ENCODE measurements at regions not wholly inside any gene's neighbourhood (a gene's known extent, or its start where the extent isn't known, plus 50 kb on each side); places are given as distances from the start of the nearest gene placed in this dataset.

DNA sequence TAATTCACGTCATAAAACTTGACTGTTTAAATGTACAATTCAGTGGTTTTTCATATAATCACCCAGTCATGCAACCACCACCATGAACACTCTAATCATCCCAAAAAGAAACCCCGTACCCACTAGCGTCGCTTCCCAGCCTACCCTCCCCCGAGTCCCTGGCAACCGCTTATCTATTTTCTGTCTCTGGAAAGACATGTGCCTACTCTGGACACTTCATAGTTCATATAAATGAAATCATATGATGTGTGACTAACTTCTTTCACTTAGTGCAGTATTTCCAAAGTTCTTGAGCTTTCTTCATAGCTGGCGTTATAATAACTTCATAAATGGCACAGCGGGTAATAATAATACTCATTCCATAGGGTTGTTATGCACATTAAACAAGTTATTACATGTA lies 215.2 kb downstream of the MYLK4 start:
- no peak for DNase-seq

DNA sequence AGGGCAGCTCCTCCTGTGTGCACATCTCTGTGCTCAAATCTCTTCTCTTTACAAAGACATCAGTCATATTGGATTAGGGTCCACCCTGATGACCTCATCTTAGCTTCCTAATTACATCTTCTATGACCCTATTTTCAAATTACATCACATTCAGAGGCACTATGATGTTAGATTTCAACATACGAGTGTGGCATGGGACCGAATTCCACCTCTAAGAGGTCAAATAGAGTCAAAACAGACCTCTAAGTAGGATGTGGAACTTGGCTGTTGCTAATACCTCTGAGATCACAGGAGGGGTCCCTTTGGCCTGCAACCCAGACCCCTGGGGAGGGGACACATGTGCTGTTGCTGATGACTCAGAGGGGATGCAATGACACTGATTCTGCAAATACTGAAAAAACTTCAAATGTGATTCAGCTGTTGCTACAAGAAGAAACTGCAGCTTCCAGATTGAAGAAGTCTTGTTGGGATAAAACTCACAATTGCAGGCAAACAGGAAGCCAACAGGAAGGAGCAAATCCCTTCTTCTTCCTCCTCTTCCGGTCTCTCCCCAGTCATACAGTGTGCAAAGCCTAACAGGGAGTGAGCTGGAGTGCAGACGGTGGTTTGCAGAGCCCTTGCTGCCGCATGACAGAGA lies 216.2 kb downstream of the MYLK4 start:
- DNase-seq: no peak

DNA sequence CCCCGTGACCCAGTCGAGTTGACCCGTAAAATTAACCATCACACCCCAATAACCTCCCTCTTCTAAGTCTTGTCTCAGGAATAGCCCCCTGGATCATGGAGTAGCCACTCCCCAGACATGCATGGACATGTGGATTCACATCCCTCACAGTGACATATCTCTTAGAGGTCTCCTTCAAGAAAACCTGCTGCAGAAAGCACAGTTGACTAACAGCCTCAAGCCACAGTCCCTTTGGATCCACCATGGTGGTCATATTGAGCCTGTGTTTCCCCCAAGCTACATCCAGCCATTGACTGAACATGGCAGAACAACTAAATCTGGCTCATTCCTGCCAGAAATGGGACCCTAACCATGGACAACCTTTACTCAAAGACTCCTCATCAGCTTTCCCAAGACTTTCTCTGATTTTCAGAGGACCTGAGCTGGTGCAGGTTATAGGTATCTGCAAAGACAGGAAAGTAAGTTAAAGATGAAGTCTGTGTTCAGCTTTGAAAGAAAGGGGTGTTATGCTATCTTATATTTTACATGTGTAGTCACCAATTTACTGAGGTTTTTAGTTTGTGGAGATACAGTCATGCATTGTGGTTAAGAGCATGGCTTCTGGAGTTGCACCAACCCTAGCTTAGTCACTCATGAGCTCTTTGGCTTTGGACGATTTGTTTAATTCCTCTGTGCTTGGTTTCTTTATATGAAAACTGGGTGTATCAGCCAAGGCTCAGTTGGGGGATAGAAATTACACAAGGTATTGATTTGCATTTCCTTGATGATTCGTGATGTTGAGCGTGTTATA lies 219.1 kb downstream of the MYLK4 start:
- DNase-seq: no peak

DNA sequence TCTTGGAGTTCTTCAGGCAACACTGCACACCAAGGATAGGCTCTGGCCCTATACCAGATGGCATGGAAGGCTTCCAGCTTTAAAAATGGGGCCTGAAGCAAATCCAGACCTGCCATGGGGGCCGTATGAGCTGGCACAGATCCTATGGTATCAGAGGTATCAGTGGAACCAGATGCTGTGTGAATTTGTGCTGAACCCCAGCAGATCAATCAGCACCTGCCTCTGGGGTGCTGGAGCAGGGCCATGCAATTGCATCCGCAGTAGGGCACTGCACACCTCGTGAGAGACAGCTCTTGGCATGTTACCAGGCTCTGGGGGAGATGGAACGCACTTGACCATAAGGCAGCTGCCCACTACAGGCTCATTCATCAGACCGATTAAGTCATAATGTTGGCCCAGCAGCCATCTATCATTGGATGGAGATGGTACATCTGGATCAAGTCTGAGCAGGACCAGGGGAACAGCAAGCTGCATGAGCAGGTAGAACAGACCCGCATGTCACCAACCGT lies 221.5 kb downstream of the MYLK4 start:
- DNase-seq: no peak

DNA sequence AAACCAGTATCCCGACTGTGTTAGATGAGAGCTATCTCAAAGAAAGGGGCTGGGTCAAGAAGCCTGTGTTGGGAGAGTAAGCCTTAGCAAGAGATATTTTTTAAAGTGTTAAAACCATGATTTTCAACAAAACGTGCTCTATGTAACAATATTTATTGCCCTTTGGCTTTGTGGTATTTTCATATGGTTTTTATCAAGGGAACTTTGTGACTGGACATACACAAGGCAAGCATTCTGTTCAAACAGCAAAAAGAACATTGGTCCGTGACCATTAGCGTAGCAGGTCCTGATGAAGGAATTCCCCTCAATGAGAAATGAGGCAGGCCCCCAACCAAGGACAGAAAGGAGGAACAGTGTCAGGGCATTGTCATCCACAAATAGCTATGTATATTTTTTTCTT lies 222.6 kb downstream of the MYLK4 start:
- no peak for DNase-seq

DNA sequence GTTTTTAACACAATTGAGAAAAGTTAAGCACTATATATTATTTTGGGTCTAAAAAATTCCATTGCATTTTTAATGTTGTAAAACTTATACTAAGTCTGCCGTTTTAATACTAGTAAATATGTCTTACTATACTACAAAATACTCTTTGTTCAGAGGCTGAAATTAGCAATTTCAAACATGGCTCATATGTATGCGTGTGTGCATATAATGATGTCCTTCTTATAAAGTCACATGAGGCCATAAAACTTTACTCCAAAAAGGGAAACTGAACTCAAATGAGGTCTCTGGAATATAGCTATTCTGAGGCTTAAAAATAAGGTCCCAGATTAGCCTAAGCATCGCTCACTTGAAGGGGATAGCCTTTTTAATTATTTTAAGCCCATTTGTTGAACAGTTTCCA lies 224.0 kb downstream of the MYLK4 start:
- DNase-seq: no peak

DNA sequence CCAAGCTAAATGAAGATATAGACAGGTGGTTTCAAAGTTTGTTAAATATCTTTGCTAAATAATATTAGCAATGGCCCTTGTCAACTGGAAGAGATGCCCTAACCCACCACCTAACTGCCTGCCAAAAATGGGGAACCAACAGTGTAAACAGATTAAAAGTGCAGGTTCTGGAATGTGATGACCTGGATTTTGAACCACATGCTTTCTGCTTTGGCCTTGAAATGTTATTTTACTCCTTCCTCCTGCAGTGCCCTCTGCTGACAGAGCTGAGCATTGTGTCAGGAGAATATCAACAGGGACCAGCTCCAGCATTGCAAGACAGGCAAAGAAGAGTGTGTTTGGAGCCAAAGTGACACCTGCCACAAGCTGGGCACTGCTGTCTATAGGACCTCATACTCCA lies 226.6 kb downstream of the MYLK4 start:
- no peak for DNase-seq

DNA sequence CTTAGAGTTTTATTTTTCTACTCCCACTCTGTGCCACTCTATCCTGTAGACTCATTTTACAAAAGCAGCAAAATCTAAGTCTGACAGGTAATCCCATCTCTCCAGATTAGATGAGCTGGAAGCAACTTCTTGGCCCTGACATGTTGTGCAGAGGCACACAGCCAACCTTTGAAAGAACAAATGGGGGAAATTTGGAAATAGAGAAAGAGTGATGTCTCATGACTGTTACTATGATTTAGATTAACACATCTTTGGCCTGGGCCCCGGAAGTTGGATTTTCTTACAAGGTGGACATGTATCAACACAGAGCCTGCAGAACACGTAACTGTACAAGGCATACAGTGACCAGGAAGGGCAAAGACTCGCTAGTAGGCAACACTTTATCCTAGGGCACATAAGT lies 227.7 kb downstream of the MYLK4 start:
- no peak for DNase-seq

DNA sequence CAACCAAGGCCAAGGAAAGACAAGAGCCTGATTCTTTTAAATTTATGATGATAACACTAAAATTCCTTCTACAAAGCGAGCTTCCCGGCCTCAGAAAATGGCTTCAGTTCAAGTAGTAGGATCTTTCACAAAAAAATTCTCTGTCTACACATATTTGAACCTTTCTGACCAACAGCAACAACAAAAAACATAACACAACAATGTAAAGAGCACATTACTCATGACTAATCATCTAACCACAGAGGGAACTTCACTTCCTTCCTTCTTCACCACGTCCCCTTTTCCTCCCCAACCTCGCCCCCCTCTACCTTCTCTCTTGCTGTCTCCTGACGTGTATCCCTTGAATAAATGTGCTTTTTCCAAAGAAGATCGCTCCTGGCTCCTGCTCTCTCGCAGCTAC lies 228.2 kb downstream of the MYLK4 start:
- DNase-seq: no peak

DNA sequence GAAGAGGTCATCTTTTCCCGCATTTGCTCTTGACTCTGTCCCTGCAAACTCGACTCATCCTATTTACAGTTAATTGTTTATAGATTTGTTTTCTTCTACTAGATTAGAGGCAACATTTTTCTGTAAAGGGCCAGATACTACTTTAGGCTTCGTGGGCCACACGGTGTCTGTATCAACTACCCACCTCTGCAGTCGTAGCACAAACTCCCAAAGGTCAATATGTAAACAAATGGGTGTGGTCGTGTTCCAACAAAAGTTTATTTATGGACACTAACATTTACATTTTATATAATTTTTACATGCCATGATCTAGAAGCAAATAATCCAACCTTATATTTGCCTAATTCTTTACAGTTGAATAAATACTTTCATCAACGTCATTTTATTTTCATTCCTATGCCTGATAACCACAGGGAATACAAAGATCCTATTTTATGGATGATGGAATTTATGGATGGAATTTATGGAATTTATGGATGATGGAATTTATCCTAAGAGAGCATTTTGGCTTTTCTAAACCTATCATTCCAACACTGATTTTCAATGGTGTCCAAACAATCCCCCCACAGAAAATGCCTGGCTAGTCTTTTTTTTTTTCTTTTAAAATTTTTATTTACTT lies 232.8 kb downstream of the MYLK4 start:
- DNase-seq: no peak

DNA sequence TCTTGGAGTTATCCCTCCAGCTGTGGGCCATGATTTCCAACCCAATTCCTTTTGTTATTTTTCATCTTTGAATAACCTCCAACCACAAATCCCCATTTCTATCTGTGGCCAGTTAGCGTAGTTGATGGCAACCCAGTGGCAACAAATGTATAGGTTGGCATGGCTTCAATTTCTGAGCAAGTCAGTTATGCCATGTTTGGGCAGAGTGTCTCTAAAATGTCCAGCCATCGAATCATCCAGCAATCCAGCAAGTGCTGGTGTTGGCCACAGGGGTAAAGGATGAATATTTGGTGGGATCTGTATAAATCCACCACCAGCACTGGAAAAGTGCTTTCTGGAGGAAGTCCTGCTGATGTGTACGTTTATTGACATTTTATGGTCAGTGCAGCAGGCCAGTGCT lies 233.3 kb downstream of the MYLK4 start:
- DNase-seq: no peak

DNA sequence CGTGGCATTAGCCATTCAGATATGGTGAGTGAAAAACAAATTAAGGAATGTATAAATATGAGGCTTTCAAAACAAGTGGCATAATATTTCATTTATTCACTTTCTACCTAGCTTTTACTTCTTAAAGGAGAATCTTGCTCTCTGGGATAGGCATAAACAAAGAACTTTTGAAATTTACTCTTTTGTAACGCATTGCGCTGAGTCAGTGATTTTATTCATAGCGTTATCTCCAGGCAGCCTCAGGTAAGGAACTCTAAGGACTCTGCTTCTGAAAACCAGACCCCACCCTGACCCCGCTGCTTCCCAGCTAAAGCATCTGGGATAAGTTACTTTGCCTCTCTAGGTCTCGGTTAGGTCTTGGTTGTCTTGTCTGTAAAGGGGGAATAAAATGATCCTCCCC lies 234.7 kb downstream of the MYLK4 start:
- DNase-seq: no peak

DNA sequence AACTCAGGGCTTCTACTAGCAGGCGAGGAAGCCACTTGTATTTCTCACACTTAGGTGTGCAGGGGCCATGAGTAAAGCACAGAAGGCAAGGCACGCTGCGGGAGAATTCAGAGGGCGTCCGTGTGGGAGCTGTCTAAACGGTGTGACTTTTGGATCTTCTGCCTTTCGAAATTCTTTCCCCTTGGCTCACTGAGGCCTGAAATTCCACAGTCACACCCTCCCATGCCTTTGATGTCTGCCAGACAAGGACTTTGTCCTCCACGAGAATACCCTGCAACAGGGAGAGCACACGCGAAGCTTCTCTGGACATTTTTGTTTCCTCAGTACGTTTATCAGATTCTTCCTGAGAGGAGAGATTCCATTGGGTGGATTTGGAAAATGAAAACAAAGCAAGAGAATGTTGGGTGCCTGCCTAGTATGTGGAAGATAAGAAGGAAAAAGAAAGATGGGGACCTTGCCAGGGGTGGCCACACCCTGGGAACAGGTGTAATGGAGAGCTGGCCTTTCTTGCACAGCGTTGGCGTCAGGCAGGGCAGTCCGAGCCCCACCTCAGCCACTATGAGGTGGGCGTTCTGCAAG lies 235.7 kb downstream of the MYLK4 start:
- no peak for DNase-seq

DNA sequence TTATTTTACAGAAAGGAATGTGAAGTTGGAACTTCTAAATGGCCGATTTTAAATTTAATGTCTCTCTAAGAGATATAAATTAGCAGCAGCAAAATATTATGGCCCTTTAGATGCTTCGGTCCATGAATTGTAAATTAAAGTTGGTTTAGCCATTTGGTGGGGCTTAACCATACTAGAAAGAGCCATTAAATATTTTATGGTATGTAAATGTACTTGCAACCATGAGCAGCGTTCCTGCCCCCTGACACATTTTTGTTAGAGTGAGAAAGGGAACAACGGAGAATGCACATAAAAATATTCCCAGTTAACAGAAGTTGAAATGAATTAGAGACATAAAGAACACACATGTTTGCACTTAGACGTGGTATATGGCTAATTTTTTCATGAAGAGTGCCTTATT lies 237.9 kb downstream of the MYLK4 start:
- DNase-seq: no peak

DNA sequence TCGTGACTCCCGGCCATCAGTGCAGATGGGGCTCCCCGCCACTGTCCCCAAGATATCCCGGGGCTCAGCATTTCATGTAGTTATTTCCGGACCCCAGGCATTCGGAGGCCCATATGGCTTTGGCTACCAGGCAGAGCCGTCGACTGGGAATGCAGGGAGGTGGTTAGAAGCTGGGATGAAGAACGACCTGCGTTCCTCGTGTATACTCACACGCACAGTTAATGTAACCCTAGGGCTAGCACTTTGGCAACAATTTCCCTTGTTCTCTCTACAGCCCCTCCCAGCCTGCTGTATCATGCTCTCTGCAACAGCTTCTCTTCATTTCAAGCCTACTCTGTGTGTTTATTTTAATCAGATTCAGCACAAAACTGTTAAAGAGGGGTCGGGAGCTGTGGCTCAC lies 240.4 kb downstream of the MYLK4 start:
- DNase-seq: no peak

DNA sequence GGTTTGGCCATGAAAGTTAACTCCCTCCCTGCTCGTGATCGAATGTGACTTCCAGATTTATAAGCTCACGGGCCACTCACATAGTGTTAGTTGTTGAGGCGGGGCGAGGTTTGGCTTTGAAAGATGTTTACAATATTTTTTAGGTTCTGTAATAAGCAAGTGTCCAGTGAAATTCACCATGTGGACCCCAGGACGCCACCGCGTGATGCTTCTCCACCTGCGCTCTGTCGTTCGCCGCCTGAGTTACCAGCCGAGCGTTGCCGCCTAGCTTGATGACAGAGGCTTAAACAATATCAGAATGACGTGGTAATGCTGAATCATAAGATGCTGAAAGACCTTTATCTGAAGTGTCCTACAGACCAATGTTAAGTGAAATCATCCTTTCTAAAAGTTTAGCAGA lies 241.0 kb downstream of the MYLK4 start:
- no peak for DNase-seq

DNA sequence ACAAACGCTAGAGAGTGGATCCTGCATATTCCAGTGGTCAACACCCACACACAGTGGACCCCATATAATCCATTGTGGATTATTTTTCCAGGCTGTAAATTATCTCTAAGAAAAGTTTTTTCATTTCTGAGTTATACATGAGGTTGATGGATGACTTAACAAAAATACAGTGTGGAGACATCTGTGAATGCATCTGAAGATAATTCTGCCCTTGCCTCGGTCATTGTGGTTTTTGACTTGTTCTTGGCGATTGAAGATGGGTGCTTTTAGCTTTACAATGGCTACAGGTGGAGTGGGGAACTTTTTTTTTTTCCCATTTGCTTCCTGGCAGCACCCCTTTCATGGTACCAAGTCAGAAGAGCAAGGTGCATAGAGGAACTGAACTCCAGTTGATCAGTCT lies 242.7 kb downstream of the MYLK4 start:
- no peak for DNase-seq

DNA sequence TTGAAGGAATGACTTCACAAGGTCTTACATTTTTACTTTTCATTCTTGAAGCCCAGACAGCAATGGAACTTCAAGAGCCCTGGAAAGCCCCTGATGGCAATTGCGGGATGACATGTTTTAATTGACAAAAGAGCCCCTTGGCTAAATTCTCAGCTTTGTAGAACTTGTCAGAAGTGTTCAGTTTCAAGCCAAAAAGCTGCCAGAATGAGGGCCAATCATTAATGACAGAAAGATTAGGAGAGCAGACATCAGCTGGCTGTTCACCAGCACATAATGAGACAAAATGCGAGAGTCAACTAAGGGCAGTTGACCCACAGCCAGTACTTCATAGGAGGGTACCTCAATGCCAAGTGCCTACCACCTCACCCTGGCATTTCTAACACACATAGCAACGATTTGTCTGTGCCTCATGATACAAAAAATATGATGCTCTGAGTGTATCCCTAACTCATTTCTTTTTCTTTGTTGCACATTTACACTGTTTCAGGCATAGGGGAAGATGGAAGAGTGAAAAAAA lies 243.1 kb downstream of the MYLK4 start:
- no peak for DNase-seq

DNA sequence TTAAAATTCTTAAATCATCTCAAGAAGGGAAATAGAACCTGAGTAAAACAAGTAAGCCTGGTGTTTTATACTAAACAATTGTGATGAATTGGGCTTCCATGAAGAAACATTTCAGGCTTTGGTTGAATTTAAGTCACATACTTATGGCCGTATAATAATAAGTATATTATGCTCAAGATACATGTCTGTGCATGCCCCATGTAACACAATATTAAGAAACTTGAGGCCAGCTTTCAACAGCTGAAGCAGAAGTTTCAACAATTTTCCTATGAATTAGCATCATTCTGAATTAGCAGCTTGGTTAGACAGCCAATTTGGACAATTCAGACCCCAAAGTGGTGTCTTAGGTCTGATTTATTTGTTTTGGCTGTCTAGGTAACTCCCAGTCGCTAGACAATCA lies 243.7 kb downstream of the MYLK4 start:
- no peak for DNase-seq

DNA sequence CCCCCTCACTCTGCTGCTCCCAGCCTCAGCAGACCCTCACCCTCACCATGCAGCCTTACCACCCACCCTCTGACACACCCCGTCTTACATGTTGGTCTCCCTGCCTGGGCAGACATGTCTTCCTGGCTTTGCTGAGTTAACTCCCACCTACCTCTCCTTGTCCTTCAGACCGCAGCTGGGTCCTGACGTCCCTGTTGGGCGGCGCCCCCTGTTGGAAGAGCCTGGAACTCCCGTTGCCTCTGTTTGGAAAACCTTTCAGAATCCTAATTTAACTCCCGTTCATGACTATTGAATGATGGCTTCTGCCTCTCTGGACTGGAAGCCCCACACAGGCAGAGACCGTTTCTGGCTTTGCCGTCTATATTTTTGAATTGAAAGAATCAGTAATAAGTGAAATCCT lies 245.1 kb downstream of the MYLK4 start:
- no peak for DNase-seq

DNA sequence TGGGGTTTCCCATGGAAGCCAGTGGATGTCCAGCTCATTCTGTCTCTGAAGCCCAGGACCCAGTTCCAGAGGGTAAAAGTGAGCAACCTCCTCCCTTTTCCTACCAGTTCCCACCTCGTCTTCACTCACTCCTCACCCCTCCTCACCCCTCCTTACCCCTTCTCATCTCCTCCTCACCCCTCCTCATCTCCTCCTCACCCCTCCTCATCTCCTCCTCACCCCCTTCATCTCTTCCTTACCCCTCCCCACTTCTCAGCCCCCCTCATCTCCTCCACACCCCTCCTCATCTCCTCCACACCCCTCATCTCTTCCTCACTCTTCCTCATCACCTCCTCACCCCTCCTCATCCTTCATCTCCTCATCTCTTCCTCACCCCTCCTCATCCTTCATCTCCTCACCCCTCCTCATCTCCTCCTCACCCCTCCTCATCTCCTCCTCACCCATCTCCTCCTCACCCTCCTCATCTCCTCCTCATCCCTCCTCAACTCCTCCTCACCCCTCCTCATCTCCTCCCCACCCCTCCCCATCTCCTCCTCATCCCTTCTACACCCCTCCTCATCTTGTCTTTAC lies 246.1 kb downstream of the MYLK4 start:
- DNase-seq: no peak

DNA sequence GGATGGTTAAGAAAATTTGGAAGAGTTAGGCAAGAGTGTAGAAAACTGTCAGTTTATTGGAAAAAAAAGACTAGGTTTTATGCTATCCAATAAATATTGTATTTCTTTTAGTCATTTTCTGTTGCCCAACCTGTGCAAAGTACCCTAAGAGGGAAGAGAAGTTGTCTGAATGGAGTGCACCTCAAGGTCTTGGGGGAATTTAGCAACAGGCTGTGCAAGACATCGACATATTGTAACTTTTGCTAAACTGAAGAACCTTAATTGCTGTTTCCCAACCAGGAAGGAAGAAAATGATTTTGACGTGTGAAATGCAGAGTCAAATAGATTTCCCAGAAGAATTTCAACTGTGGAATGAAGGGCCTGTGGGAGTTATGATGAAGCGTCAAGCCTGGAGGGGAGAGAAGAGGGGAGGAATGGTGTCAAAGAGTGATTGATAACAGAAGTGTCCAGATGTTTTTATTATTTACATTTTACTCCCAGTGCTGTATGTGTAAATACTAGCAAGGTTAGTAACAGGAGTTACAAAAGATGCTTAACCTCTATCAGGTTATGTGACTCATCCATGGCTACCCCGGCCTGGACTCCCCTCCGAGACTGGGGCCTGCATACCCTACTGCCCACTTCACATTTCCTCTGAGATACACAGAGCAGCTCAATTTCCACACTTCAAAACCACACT lies 246.8 kb downstream of the MYLK4 start:
- no peak for DNase-seq

Data from skin of body (tissue), 1 donor.